Endothelial cell of umbilical vein (primary cell): ENCODE measurements at regions not wholly inside any gene's neighbourhood (a gene's known extent, or its start where the extent isn't known, plus 50 kb on each side); places are given as distances from the start of the nearest gene placed in this dataset.

Source experiments
- BruUV-seq: library from RNA; stranded (reverse); fragments of 400-500 nt; replicated peaks from 2 replicates; lab custom pipeline; 2021; lab: Mats Ljungman, UMichigan
- CTCF ChIA-PET: fragments of 300-600, 350-600 bp; sonication (Branson Sonifier 250); formaldehyde crosslinking; loops from one replicate; lab custom pipeline; 2021; ENCODE audit warnings: antibody characterized with exemption, inconsistent platforms; lab: Charles Lee
- POLR2A ChIA-PET: fragments of 300-600, 350-600 bp; sonication (Branson Sonifier 250); formaldehyde crosslinking; loops from one replicate; lab custom pipeline; 2021; ENCODE audit warnings: antibody characterized with exemption, inconsistent platforms; lab: Charles Lee
- DNase-seq: peaks from one replicate; pipeline ENCODE4 v3.0.0-alpha.2; 2011; ENCODE audit warnings: low read depth, low spot score
- FAIRE-seq: peaks from 2 replicates; lab custom pipeline; 2011; peaks lifted over from hg19 to GRCh38; lab: Jason Lieb, UNC
- H2AFZ ChIP-seq: 2 replicates; pipeline ENCODE4 v1.6.0; 2012; ENCODE audit warnings: low read depth, low read length, control low read depth, inconsistent platforms
- H3K27ac ChIP-seq: 2 replicates; pipeline ENCODE4 v1.5.1; 2011; ENCODE audit warnings: low read depth, mild to moderate bottlenecking, control low read depth, low read length, moderate library complexity; ENCODE audit not compliant: insufficient read depth
- H3K27me3 ChIP-seq, 2 experiments: 2 replicates each; pipeline versions ENCODE4 v1.6.0 to v1.6.1; 2011; ENCODE audit warnings: low read length in 2 of 2, mixed read lengths in 1 of 2; ENCODE audit not compliant: control insufficient read depth in 2 of 2, insufficient read depth in 2 of 2
- H3K36me3 ChIP-seq, 2 experiments: 2 replicates in 1 of 2; 3 replicates in 1 of 2; pipeline ENCODE4 v1.5.1; 2011; ENCODE audit warnings: low read length in 2 of 2, mild to moderate bottlenecking in 1 of 2, moderate library complexity in 1 of 2; ENCODE audit not compliant: control insufficient read depth in 2 of 2, insufficient read depth in 2 of 2; ENCODE audit errors: extremely low read depth in 1 of 2
- H3K4me1 ChIP-seq: 3 replicates; pipeline ENCODE4 v1.5.1; 2011; ENCODE audit warnings: mild to moderate bottlenecking, low read length; ENCODE audit not compliant: control insufficient read depth, insufficient read depth; ENCODE audit errors: extremely low read depth
- H3K4me2 ChIP-seq: 2 replicates; pipeline ENCODE4 v1.6.1; 2011; ENCODE audit warnings: low read length, control low read depth, mixed read lengths; ENCODE audit not compliant: insufficient read depth
- H3K4me3 ChIP-seq, 3 experiments: fragments of 200-600 bp in 1 of 3; sonication (generic), shearing (Covaris generic) in 1 of 3; replicated peaks in 1 of 3; 2 replicates each; pipeline ENCODE4 v1.5.1; 2011 to 2016; ENCODE audit warnings: control low read depth in 3 of 3, low read length in 3 of 3, mild to moderate bottlenecking in 2 of 3, inconsistent platforms in 1 of 3, low read depth in 1 of 3, moderate library complexity in 1 of 3; ENCODE audit not compliant: insufficient read depth in 1 of 3
- H3K79me2 ChIP-seq: 2 replicates; pipeline ENCODE4 v1.6.0; 2012; ENCODE audit warnings: low read length, inconsistent platforms; ENCODE audit not compliant: control insufficient read depth, insufficient read depth
- H3K9ac ChIP-seq: replicated peaks from 2 replicates; pipeline ENCODE3; 2011; ENCODE audit warnings: low read length, control low read depth; ENCODE audit not compliant: insufficient read depth; ENCODE audit errors: extremely low read depth
- H3K9me1 ChIP-seq: replicated peaks from 3 replicates; pipeline ENCODE4 v1.6.0; 2011; ENCODE audit warnings: mild to moderate bottlenecking, low read length; ENCODE audit not compliant: control insufficient read depth, insufficient read depth; ENCODE audit errors: extremely low read depth
- H3K9me3 ChIP-seq: replicated peaks from 2 replicates; pipeline ENCODE4 v1.5.1; 2012; ENCODE audit warnings: low read length, inconsistent platforms; ENCODE audit not compliant: control insufficient read depth, insufficient read depth
- H4K20me1 ChIP-seq: replicated peaks from 2 replicates; pipeline ENCODE3; 2011; ENCODE audit warnings: mild to moderate bottlenecking, low read length; ENCODE audit not compliant: control insufficient read depth, insufficient read depth; ENCODE audit errors: extremely low read depth
- CTCF ChIP-seq, 2 donors: IDR thresholded peaks; 1 replicate in 1 of 2; 2 replicates in 1 of 2; pipeline ENCODE4 v1.5.1; 2011; ENCODE audit warnings: low read length in 2 of 2, mild to moderate bottlenecking in 2 of 2, moderate library complexity in 2 of 2, control low read depth in 1 of 2, inconsistent platforms in 1 of 2, low read depth in 1 of 2; ENCODE audit not compliant: insufficient read depth in 1 of 2; ENCODE audit errors: extremely low read depth in 1 of 2
- EZH2 ChIP-seq: IDR thresholded peaks from 2 replicates; pipeline ENCODE4 v1.6.1; 2012; ENCODE audit warnings: borderline replicate concordance, low read depth, mild to moderate bottlenecking, moderate library complexity, low read length, inconsistent platforms; ENCODE audit not compliant: severe bottlenecking
- FOS ChIP-seq: IDR thresholded peaks from 2 replicates; pipeline ENCODE4 v1.6.1; 2011; ENCODE audit warnings: mild to moderate bottlenecking, low read length, moderate library complexity, borderline replicate concordance; ENCODE audit not compliant: insufficient read depth
- GATA2 ChIP-seq: IDR thresholded peaks from 2 replicates; pipeline ENCODE4 v1.7.0; 2011; ENCODE audit warnings: low read depth, mild to moderate bottlenecking, moderate library complexity, mixed read lengths, low read length; ENCODE audit not compliant: insufficient read length, insufficient read depth
- JUN ChIP-seq: IDR thresholded peaks from 2 replicates; pipeline ENCODE4 v1.6.1; 2011; ENCODE audit warnings: borderline replicate concordance, low read depth; ENCODE audit not compliant: insufficient read length, insufficient read depth
- MAX ChIP-seq: IDR thresholded peaks from 2 replicates; pipeline ENCODE4 v1.6.1; 2011; ENCODE audit not compliant: insufficient read depth, insufficient read length
- MYC ChIP-seq: IDR thresholded peaks from one replicate; pipeline ENCODE4 v1.6.1; 2011; ENCODE audit warnings: mild to moderate bottlenecking, low read depth, low read length
- POLR2A ChIP-seq: IDR thresholded peaks from 2 replicates; pipeline ENCODE4 v1.6.1; 2012; ENCODE audit warnings: low read depth, mild to moderate bottlenecking, control low read depth, low read length
- POLR2AphosphoS5 ChIP-seq: IDR thresholded peaks from 2 replicates; pipeline ENCODE4 v1.6.1; 2012; ENCODE audit warnings: low read depth, mild to moderate bottlenecking, control low read depth, low read length, moderate library complexity; ENCODE audit not compliant: insufficient read depth
- dilution Hi-C: fragments of 300-500 bp; cut with MboI; formaldehyde crosslinking; loops from one replicate; pipeline ENCODE4 v1.15.0; 2019; ENCODE audit warnings: low sequenced_read_pairs; ENCODE audit not compliant: extremely low pct_ligation_motif_present
- intact Hi-C: fragments of 100-400 bp; cut with micrococcal nuclease; formaldehyde crosslinking; loops from one replicate; pipeline ENCODE4 v1.10.0; 2022

GRCh38 chr13:111924678-111925075 lies 142.3 kb upstream of the SOX1 start:
- Histone ChIP-seq H3K27me3 (no peaks in the 10 kb centered on the region), H3K9me1 (no peaks in the 10 kb centered on the region), H3K4me1 (no peaks in the 10 kb centered on the region), H3K36me3 (no peaks in the 10 kb centered on the region), H2AFZ (no peak overlapping the region), H4K20me1 (no peaks in the 10 kb centered on the region), H3K9me3 (peaks cover 4% of the 10 kb centered on the region), H3K27ac (no peak overlapping the region), H3K9ac (no peak overlapping the region), H3K4me2 (no peak overlapping the region), H3K4me3 (no peak overlapping the region), H3K79me2 (no peaks in the 10 kb centered on the region)
- ChIA-PET CTCF (no interaction called here), POLR2A (no interaction called here)
- dilution Hi-C loops: no loop called here
- TF ChIP-seq FOS (no peak), CTCF (IDR thresholded peaks at IDR 0.05; ENCODE audit: extremely low read depth in 1 of 2, insufficient read depth in 1 of 2, low read depth in 1 of 2, low read length in 2 of 2) (no peak), POLR2AphosphoS5 (no peak), JUN (no peak), MAX (no peak), GATA2 (no peak), MYC (no peak), EZH2 (no peak), POLR2A (no peak)
- intact Hi-C loops: loop anchor here (10.0 kb wide), 1 partner anchor 310 kb away; no protein-coding TSS in a partner anchor
- DNase-seq: no peak
- FAIRE-seq: no peak
- BruUV-seq: no TSS peak
